ENCODE measurements at regions not wholly inside any gene's neighbourhood (a gene's known extent, or its start where the extent isn't known, plus 50 kb on each side); places are given as distances from the start of the nearest gene placed in this dataset.

DNA sequence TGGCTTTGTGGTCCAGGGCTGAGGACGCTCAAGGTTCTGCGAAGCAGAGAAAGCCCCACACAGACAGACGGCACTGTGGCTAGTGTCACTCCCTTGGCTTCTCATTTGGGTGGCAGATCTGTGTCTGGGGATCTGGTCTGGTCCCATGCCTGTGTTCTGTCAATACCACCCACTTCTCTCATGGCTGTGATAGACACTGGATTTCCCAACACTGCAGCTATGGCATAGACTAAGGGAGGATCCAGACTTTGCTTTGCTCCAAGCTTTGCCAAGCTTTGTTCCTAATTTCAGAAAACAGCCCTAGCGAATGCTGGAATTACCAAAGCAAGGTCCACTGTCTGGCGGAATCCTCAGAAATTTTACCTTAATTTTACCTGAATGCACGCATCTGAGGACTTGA, 62.1 kb downstream of the GADD45G start:
- TF ChIP-seq POLR2A (IDR thresholded peaks at IDR 0.05; ENCODE audit: low read length) (no peak), GATA1 (IDR thresholded peaks at IDR 0.05; ENCODE audit: low read depth, low read length) (no peak)
